Common myeloid progenitor, CD34-positive (primary cell): ENCODE measurements at regions not wholly inside any gene's neighbourhood (a gene's known extent, or its start where the extent isn't known, plus 50 kb on each side); places are given as distances from the start of the nearest gene placed in this dataset.

Experiments used
- CTCF ChIA-PET: fragments of 350-600 bp; sonication (Branson Sonifier 250); formaldehyde crosslinking; loops from one replicate; lab custom pipeline; 2021; ENCODE audit warnings: antibody characterized with exemption; lab: Charles Lee
- POLR2A ChIA-PET: fragments of 350-600 bp; sonication (Branson Sonifier 250); formaldehyde crosslinking; loops from one replicate; lab custom pipeline; 2021; ENCODE audit warnings: antibody characterized with exemption; lab: Charles Lee
- DNase-seq, 3 donors: peaks; one replicate each; pipeline versions ENCODE4 v3.0.0 to v3.0.0-alpha.2; 2013
- H3K27ac ChIP-seq, 2 experiments: 1 replicate in 1 of 2; 2 replicates in 1 of 2; pipeline ENCODE4 v1.7.0; 2013; ENCODE audit warnings: inconsistent platforms in 2 of 2, low read length in 2 of 2, mild to moderate bottlenecking in 2 of 2, low read depth in 1 of 2, moderate library complexity in 1 of 2; ENCODE audit not compliant: severe bottlenecking in 2 of 2, insufficient read depth in 1 of 2, poor library complexity in 1 of 2
- H3K27me3 ChIP-seq, 5 experiments: replicated peaks in 2 of 5; 1 replicate in 3 of 5; 2 replicates in 2 of 5; pipeline versions ENCODE4 v1.6.1 to v1.7.0; 2013; ENCODE audit warnings: low read length in 4 of 5, mild to moderate bottlenecking in 2 of 5, moderate library complexity in 2 of 5, inconsistent platforms in 1 of 5; ENCODE audit not compliant: insufficient read depth in 5 of 5, control insufficient read depth in 4 of 5
- H3K36me3 ChIP-seq, 4 experiments: 1 replicate in 2 of 4; 2 replicates in 2 of 4; pipeline versions ENCODE4 v1.6.1 to v1.7.0; 2013; ENCODE audit warnings: low read length in 3 of 4, control low read depth in 1 of 4, mild to moderate bottlenecking in 1 of 4; ENCODE audit not compliant: control insufficient read depth in 4 of 4, insufficient read depth in 4 of 4
- H3K4me1 ChIP-seq, 4 experiments: 1 replicate in 3 of 4; 2 replicates in 1 of 4; pipeline versions ENCODE4 v1.6.1 to v1.7.1; 2013; ENCODE audit warnings: low read length in 3 of 4, mild to moderate bottlenecking in 3 of 4, control low read depth in 1 of 4, inconsistent platforms in 1 of 4, moderate library complexity in 1 of 4; ENCODE audit not compliant: control insufficient read depth in 4 of 4, insufficient read depth in 4 of 4; ENCODE audit errors: control extremely low read depth in 1 of 4
- H3K4me3 ChIP-seq, 7 experiments: 1 replicate in 4 of 7; 2 replicates in 3 of 7; pipeline versions ENCODE4 v1.5.1 to v1.7.0; 2013; ENCODE audit warnings: mild to moderate bottlenecking in 7 of 7, low read length in 6 of 7, moderate library complexity in 6 of 7, inconsistent platforms in 2 of 7, low read depth in 2 of 7, control low read depth in 1 of 7; ENCODE audit not compliant: insufficient read depth in 4 of 7, control insufficient read depth in 1 of 7; ENCODE audit errors: extremely low read depth in 1 of 7
- H3K9me3 ChIP-seq, 5 experiments: 1 replicate in 4 of 5; 2 replicates in 1 of 5; pipeline versions ENCODE4 v1.6.1 to v1.7.1; 2013; ENCODE audit warnings: low read length in 4 of 5, mild to moderate bottlenecking in 2 of 5, inconsistent platforms in 1 of 5, low read depth in 1 of 5, moderate library complexity in 1 of 5; ENCODE audit not compliant: control insufficient read depth in 4 of 5, insufficient read depth in 2 of 5; ENCODE audit errors: control extremely low read depth in 1 of 5
- WGBS: methylation state at CpG from one replicate; pipeline ENCODE4 v1.1.5; 2013; ENCODE audit not compliant: insufficient coverage; 5-methylcytosine and 5-hydroxymethylcytosine counted together

- POLR2A ChIA-PET = no interaction called here
- WGBS = 0% methylated on average over 1 of the region's 7 CpGs
- H3K27me3 ChIP-seq = peaks cover 0 to 75% (median 30%) of the 10 kb centered on the region in 5 experiments
- H3K27ac ChIP-seq = no peak overlapping the region
- H3K36me3 ChIP-seq = no peaks in the 10 kb centered on the region
- no peaks in the 10 kb centered on the region for H3K4me1 ChIP-seq
- DNase-seq = peak in 1 of 3 donors; percentile 10
- H3K4me3 ChIP-seq = no peak overlapping the region
- CTCF ChIA-PET = no interaction called here
- H3K9me3 ChIP-seq = peaks cover 0 to 14% (median 3%) of the 10 kb centered on the region in 5 experiments
Measured at GRCh38 chr16:86922311-86922710, 344.0 kb downstream of the FOXL1 start.

GRCh38 chr16:86923656-86924055 is 345.3 kb downstream of the FOXL1 start:
- DNase-seq = no peak
- Histone ChIP-seq H3K4me3 (no peak overlapping the region), H3K27me3 (peaks cover 2 to 83% (median 40%) of the 10 kb centered on the region in 5 experiments), H3K27ac (no peak overlapping the region), H3K9me3 (peaks cover 0 to 18% (median 8%) of the 10 kb centered on the region in 5 experiments), H3K4me1 (peaks cover 0 to 3% (median 0%) of the 10 kb centered on the region in 4 experiments), H3K36me3 (no peaks in the 10 kb centered on the region)
- POLR2A ChIA-PET = no interaction called here
- 94% methylated on average over 4 of the region's 4 CpGs for WGBS
- CTCF ChIA-PET = interaction anchor here (1.7 kb wide), 1 partner anchor 11 kb away, joined by 3 read pairs; no protein-coding TSS in a partner anchor

- CTCF ChIA-PET = interaction anchor here (1.7 kb wide), 1 partner anchor 11 kb away, joined by 3 read pairs; no protein-coding TSS in a partner anchor
- WGBS = 85% methylated on average over 4 of the region's 6 CpGs
- no peak for DNase-seq
- Histone ChIP-seq H3K9me3 (peaks cover 0 to 18% (median 8%) of the 10 kb centered on the region in 5 experiments), H3K27me3 (peaks cover 2 to 89% (median 43%) of the 10 kb centered on the region in 5 experiments), H3K27ac (no peak overlapping the region), H3K36me3 (no peaks in the 10 kb centered on the region), H3K4me3 (no peak overlapping the region), H3K4me1 (peaks cover 0 to 10% (median 3%) of the 10 kb centered on the region in 4 experiments)
- POLR2A ChIA-PET = no interaction called here
Measured at GRCh38 chr16:86924537-86924936, 346.2 kb downstream of the FOXL1 start.

- H3K36me3 ChIP-seq = no peaks in the 10 kb centered on the region
Measured at GRCh38 chr16:86925067-86925791, 346.9 kb downstream of the FOXL1 start.

GRCh38 chr16:86926181-86927094 is 348.1 kb downstream of the FOXL1 start:
- ChIA-PET POLR2A (no interaction called here), CTCF (no interaction called here)
- H3K36me3 ChIP-seq = no peaks in the 10 kb centered on the region
- H3K9me3 ChIP-seq = peaks cover 0 to 6% (median 5%) of the 10 kb centered on the region in 5 experiments
- no peak for DNase-seq
- H3K27me3 ChIP-seq = peaks cover 2 to 87% (median 49%) of the 10 kb centered on the region in 5 experiments
- H3K4me3 ChIP-seq = no peak overlapping the region
- no peak overlapping the region for H3K27ac ChIP-seq
- peaks cover 0 to 13% (median 4%) of the 10 kb centered on the region in 4 experiments for H3K4me1 ChIP-seq
- WGBS = 67% methylated on average over 29 of the region's 30 CpGs

More at GRCh38 chr16:86925067-86925791, 346.9 kb downstream of the FOXL1 start:
- peaks cover 0 to 13% (median 4%) of the 10 kb centered on the region in 4 experiments for H3K4me1 ChIP-seq
- H3K9me3 ChIP-seq = peaks cover 0 to 18% (median 8%) of the 10 kb centered on the region in 5 experiments
- H3K27me3 ChIP-seq = peaks cover 2 to 89% (median 45%) of the 10 kb centered on the region in 5 experiments
- POLR2A ChIA-PET = no interaction called here
- DNase-seq = peak; percentile 16 to 53 (median 31)
- 11% methylated on average over 18 of the region's 18 CpGs for WGBS
- CTCF ChIA-PET = interaction anchor here (1.7 kb wide), 1 partner anchor 10 kb away, joined by 3 read pairs; no protein-coding TSS in a partner anchor
- no peak overlapping the region for H3K4me3 ChIP-seq
- H3K27ac ChIP-seq = no peak overlapping the region

- Histone ChIP-seq H3K36me3 (no peaks in the 10 kb centered on the region), H3K4me3 (no peak overlapping the region), H3K27ac (no peak overlapping the region), H3K4me1 (peaks cover 0 to 13% (median 4%) of the 10 kb centered on the region in 4 experiments), H3K27me3 (peaks cover 8 to 97% (median 54%) of the 10 kb centered on the region in 5 experiments), H3K9me3 (peaks cover 0 to 6% (median 3%) of the 10 kb centered on the region in 5 experiments)
- CTCF ChIA-PET = interaction anchor here (0.8 kb wide), 1 partner anchor 10 kb away, joined by 3 read pairs; no protein-coding TSS in a partner anchor
- WGBS = 100% methylated on average over 1 of the region's 3 CpGs
- no peak for DNase-seq
- POLR2A ChIA-PET = no interaction called here
Measured at GRCh38 chr16:86927699-86928098, 349.4 kb downstream of the FOXL1 start.
